Mononuclear cell (primary cell): ENCODE measurements at regions not wholly inside any gene's neighbourhood (a gene's known extent, or its start where the extent isn't known, plus 50 kb on each side); places are given as distances from the start of the nearest gene placed in this dataset.

Experiments
- H3K27me3 ChIP-seq: 2 replicates; pipeline ENCODE4 v1.6.0; 2011; ENCODE audit warnings: low read length, control low read depth; ENCODE audit not compliant: insufficient read depth
- H3K4me1 ChIP-seq: 2 replicates; pipeline ENCODE4 v1.5.1; 2011; ENCODE audit warnings: mild to moderate bottlenecking, low read length, control low read depth; ENCODE audit not compliant: insufficient read depth
- H3K4me3 ChIP-seq: 2 replicates; pipeline ENCODE4 v1.5.1; 2011; ENCODE audit warnings: mild to moderate bottlenecking, low read length, moderate library complexity
- H3K9me3 ChIP-seq: 2 replicates; pipeline ENCODE4 v1.5.1; 2011; ENCODE audit warnings: low read depth, mild to moderate bottlenecking, control low read depth, low read length

- no peaks in the 10 kb centered on the region for H3K27me3 ChIP-seq
- no peak overlapping the region for H3K4me3 ChIP-seq
- H3K4me1 ChIP-seq: no peaks in the 10 kb centered on the region
- H3K9me3 ChIP-seq: no peaks in the 10 kb centered on the region
These were observed 308.1 kb downstream of the AACS start for GRCh38 chr12:125373375-125373774.

- no peaks in the 10 kb centered on the region for H3K4me1 ChIP-seq
- no peaks in the 10 kb centered on the region for H3K9me3 ChIP-seq
- H3K27me3 ChIP-seq: no peaks in the 10 kb centered on the region
These were observed 311.2 kb downstream of the AACS start for GRCh38 chr12:125376422-125376821.

DNA sequence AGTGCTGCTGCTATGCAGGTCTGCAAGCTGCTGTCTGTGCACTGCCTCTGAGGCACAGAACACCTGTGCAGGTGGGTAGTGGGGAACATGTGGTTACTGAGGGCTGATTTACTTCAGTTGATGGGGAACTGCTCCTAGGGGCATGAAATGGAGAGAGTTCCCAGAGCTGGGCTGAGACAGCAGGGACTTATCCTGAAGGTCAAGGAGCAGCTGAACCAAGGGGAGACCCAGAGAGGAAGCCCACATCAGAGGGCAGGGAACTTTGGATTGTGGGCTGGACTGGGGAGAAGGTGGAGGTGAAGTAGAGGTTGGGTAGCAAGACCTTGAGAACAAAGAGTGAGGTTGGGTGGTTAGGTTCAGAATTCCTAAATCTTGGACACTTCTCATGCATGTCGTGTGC, 311.9 kb downstream of the AACS start:
- no peak overlapping the region for H3K4me3 ChIP-seq
- H3K9me3 ChIP-seq: no peaks in the 10 kb centered on the region
- no peaks in the 10 kb centered on the region for H3K4me1 ChIP-seq
- H3K27me3 ChIP-seq: no peaks in the 10 kb centered on the region

More at GRCh38 chr12:125376422-125376821, 311.2 kb downstream of the AACS start:
- H3K4me3 ChIP-seq: no peak overlapping the region

- H3K4me3 ChIP-seq: no peak overlapping the region
- no peaks in the 10 kb centered on the region for H3K27me3 ChIP-seq
- no peaks in the 10 kb centered on the region for H3K4me1 ChIP-seq
- H3K9me3 ChIP-seq: no peaks in the 10 kb centered on the region
These were observed 316.1 kb downstream of the AACS start for GRCh38 chr12:125381373-125381772.

- H3K27me3 ChIP-seq: no peaks in the 10 kb centered on the region
- no peaks in the 10 kb centered on the region for H3K4me1 ChIP-seq
- no peak overlapping the region for H3K4me3 ChIP-seq
- no peaks in the 10 kb centered on the region for H3K9me3 ChIP-seq
These were observed 317.7 kb downstream of the AACS start for GRCh38 chr12:125382926-125383325.

DNA sequence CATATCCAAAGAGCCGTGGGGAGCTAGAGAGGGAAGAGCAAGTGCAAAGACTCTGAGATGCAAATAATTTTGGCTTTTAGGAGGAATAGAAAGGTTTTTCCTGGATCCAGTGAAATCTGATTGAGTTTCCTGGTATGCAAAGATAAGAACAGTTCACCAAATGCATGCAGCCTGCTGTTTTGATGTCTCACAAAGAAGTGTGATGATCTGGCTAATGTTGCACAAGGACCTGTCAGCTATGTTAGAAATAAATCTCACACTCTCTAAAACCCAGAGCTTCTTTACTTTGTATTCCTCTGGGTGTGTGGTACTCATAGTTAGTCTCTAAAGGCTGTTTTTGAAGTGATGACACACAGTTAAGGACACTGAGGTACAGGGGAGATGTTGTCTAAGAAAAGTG, 321.4 kb downstream of the AACS start:
- no peak overlapping the region for H3K4me3 ChIP-seq
- no peaks in the 10 kb centered on the region for H3K4me1 ChIP-seq
- no peaks in the 10 kb centered on the region for H3K9me3 ChIP-seq
- no peaks in the 10 kb centered on the region for H3K27me3 ChIP-seq

GRCh38 chr12:125387206-125387605, 322.0 kb downstream of the AACS start:
- no peaks in the 10 kb centered on the region for H3K27me3 ChIP-seq
- H3K9me3 ChIP-seq: no peaks in the 10 kb centered on the region
- no peak overlapping the region for H3K4me3 ChIP-seq
- no peaks in the 10 kb centered on the region for H3K4me1 ChIP-seq

DNA sequence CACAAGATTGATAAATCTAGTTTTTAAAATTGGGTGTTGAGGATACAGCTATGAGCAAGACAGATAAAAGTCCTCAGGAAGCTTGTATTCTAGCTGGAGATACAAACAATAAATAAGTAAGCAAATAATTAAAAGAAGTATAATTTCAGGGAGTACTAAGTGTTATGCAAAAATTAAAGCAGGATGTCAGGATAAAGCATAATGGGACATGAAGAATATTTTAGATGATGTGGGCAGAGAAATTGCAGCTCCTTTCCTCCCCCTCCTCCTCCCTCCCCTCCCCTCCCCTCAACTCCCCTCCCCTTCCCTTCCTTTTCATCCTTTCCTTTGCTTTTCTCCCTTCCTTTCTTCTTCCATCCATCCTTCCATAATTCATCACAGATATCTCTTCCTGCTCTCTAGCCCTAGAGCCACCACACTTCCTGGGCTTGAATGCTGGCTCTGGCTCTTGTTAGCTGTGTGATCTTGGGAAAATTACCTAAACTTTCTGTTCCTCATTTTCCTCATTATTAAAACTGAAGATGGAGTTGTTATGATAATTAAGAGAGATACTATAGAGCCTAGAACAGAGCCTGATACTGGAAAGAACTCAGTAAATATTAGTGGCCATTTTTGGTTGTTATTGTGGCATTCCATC, 323.9 kb downstream of the AACS start:
- Histone ChIP-seq H3K4me1 (no peaks in the 10 kb centered on the region), H3K27me3 (no peaks in the 10 kb centered on the region), H3K4me3 (no peak overlapping the region), H3K9me3 (no peaks in the 10 kb centered on the region)

GRCh38 chr12:125393569-125393968, 328.3 kb downstream of the AACS start:
- Histone ChIP-seq H3K9me3 (no peaks in the 10 kb centered on the region), H3K27me3 (no peaks in the 10 kb centered on the region), H3K4me3 (no peak overlapping the region), H3K4me1 (no peaks in the 10 kb centered on the region)

GRCh38 chr12:125395583-125396215, 330.5 kb downstream of the AACS start:
- no peak overlapping the region for H3K4me3 ChIP-seq
- no peaks in the 10 kb centered on the region for H3K9me3 ChIP-seq
- H3K27me3 ChIP-seq: no peaks in the 10 kb centered on the region
- no peaks in the 10 kb centered on the region for H3K4me1 ChIP-seq

GRCh38 chr12:125399489-125399888, 334.3 kb downstream of the AACS start:
- H3K27me3 ChIP-seq: no peaks in the 10 kb centered on the region
- H3K4me3 ChIP-seq: no peak overlapping the region
- H3K4me1 ChIP-seq: no peaks in the 10 kb centered on the region
- no peaks in the 10 kb centered on the region for H3K9me3 ChIP-seq

DNA sequence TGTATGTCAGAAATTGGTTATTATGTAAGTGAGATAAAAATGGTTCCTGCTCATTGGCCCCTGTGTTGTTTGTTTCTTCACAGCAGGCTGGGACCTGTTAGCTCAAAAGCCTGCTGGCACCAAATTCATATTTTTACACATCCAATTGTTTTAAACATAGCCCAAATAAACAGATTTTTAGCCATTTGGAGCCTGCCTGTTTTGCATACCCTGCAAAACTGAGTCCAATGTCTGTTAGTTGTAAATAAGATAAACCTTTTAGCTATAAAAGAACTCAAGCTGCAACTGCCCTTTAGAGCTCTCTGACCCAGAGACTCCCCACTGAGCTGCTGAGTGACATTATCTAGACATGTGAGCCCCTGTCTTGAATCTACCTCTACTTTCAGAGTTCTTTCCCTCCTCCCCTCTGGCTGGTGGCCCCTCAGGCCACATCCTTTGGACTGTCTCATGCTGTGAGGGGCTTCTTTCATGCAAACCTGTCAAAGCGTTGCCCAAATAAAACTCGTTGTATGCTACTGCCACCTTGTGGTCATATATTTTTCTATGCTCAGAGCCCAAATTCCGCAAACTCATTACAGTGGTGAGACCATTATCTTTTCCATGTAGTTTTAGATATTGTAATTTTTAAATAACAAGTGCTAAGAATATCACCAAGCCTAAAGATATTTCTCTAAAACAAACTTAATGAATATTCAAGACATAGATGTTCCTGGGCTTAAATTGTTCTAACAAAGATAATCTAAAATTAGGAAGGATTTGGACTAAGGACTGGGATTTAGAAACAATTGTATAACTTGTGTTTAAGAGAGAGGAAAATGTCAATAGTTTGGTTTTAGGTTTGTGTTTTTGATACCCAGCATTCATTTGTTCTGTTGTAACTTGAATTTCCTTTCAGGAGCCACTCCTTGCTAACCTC, 337.9 kb downstream of the AACS start:
- no peaks in the 10 kb centered on the region for H3K27me3 ChIP-seq

DNA sequence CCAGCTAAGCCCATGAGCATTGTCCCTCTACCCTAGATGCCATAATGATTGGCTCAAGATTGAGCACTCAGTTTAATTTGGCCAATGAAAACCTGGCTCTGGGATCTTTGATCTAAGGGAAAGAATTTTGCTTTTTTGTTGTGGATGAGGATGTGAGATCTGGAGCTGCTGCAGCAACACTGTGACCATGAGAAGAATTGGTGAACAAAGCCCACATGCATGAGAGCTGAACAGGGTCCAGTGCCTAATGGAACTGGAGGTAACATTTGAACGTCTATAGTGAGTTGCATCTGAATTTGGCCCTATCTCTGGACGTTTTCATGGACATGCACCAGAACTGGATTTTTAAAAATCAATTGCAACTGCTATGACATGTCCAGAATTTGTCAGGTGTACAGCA, 338.6 kb downstream of the AACS start:
- no peaks in the 10 kb centered on the region for H3K4me1 ChIP-seq
- H3K9me3 ChIP-seq: no peaks in the 10 kb centered on the region
- no peaks in the 10 kb centered on the region for H3K27me3 ChIP-seq
- H3K4me3 ChIP-seq: no peak overlapping the region

More for the DNA sequence above, 337.9 kb downstream of the AACS start:
- Histone ChIP-seq H3K4me1 (no peaks in the 10 kb centered on the region), H3K9me3 (no peaks in the 10 kb centered on the region), H3K4me3 (no peak overlapping the region)

GRCh38 chr12:125406131-125406530, 340.9 kb downstream of the AACS start:
- Histone ChIP-seq H3K9me3 (no peaks in the 10 kb centered on the region), H3K27me3 (no peaks in the 10 kb centered on the region), H3K4me1 (no peaks in the 10 kb centered on the region), H3K4me3 (no peak overlapping the region)

GRCh38 chr12:125408718-125409117, 343.5 kb downstream of the AACS start:
- Histone ChIP-seq H3K9me3 (no peaks in the 10 kb centered on the region), H3K4me3 (no peak overlapping the region), H3K4me1 (no peaks in the 10 kb centered on the region), H3K27me3 (no peaks in the 10 kb centered on the region)
